NOMO-1 treated with DMSO at 0.1 percent for 48 hours (cell line): ENCODE measurements at regions not wholly inside any gene's neighbourhood (a gene's known extent, or its start where the extent isn't known, plus 50 kb on each side); places are given as distances from the start of the nearest gene placed in this dataset.

Experiments used
- DNase-seq: peaks from one replicate; lab custom pipeline; 2025; ENCODE audit not compliant: unreplicated experiment; lab: John Stamatoyannopoulos, UW

DNA sequence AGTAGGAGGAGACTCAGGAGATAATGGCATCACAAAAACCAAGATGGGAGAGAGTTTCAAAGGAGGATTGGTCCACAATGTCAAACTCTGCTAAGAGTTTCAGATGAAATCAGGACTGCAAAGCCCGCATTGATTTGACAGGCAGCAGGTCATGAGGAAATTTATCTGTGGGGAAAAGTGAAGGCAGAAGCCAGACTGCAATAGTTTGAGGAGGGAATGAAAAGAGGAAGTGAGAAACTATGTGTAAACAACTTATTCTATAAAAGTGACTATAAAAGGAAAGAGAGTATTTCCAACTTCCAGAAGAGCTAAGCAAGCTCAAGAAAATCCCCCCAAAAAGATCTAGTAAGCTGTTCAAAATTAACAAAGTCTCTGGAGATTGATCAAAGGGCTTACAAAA is 66.3 kb upstream of the DGKK start:
- DNase-seq = peak; percentile 70
